DOHH2 (cell line): ENCODE measurements at regions not wholly inside any gene's neighbourhood (a gene's known extent, or its start where the extent isn't known, plus 50 kb on each side); places are given as distances from the start of the nearest gene placed in this dataset.

ENCODE experiments used
- H3F3A ChIP-seq: fragments of 200-600 bp; sonication (generic), shearing (Covaris generic); 2 replicates; pipeline ENCODE4 v1.6.0; 2016; ENCODE audit warnings: antibody characterized with exemption, mild to moderate bottlenecking; ENCODE audit not compliant: control insufficient read depth, insufficient read depth
- H3K27ac ChIP-seq: fragments of 200-600 bp; sonication (generic); 2 replicates; pipeline ENCODE4 v1.5.1; 2014; ENCODE audit warnings: low read depth, mild to moderate bottlenecking, low read length, moderate library complexity
- H3K27me3 ChIP-seq: fragments of 200-600 bp; sonication (generic); 2 replicates; pipeline ENCODE4 v1.6.1; 2014; ENCODE audit warnings: mild to moderate bottlenecking, low read length, mixed read lengths; ENCODE audit not compliant: control insufficient read depth
- H3K36me3 ChIP-seq: fragments of 200-600 bp; sonication (generic); 2 replicates; pipeline ENCODE4 v1.6.1; 2014; ENCODE audit warnings: mild to moderate bottlenecking, low read length, moderate library complexity, mixed read lengths; ENCODE audit not compliant: control insufficient read depth
- H3K4me1 ChIP-seq: fragments of 200-600 bp; sonication (generic); 2 replicates; pipeline ENCODE4 v1.6.1; 2014; ENCODE audit warnings: mild to moderate bottlenecking, low read length, mixed read lengths; ENCODE audit not compliant: control insufficient read depth
- H3K4me2 ChIP-seq: fragments of 200-600 bp; sonication (generic); 2 replicates; pipeline ENCODE4 v1.6.0; 2014; ENCODE audit warnings: mild to moderate bottlenecking, low read length, moderate library complexity
- H3K4me3 ChIP-seq: fragments of 200-600 bp; sonication (generic); 2 replicates; pipeline ENCODE4 v1.5.1; 2014; ENCODE audit warnings: mild to moderate bottlenecking, low read length, mixed read lengths
- H3K79me2 ChIP-seq: fragments of 200-600 bp; sonication (generic); 2 replicates; pipeline ENCODE4 v1.6.1; 2014; ENCODE audit warnings: mild to moderate bottlenecking, low read length, mixed read lengths; ENCODE audit not compliant: control insufficient read depth
- H3K9me2 ChIP-seq: fragments of 200-600 bp; sonication (generic); replicated peaks from 2 replicates; pipeline ENCODE4 v1.6.1; 2014; ENCODE audit warnings: mild to moderate bottlenecking, low read length, mixed read lengths; ENCODE audit not compliant: control insufficient read depth
- H3K9me3 ChIP-seq: fragments of 200-600 bp; sonication (generic); 2 replicates; pipeline ENCODE4 v1.6.1; 2014; ENCODE audit warnings: antibody characterized with exemption, low read length, mixed read lengths; ENCODE audit not compliant: control insufficient read depth, insufficient read depth
- H4K20me1 ChIP-seq: fragments of 200-600 bp; sonication (generic); 2 replicates; pipeline ENCODE4 v1.6.0; 2014; ENCODE audit warnings: low read depth, mild to moderate bottlenecking, antibody characterized with exemption, low read length, moderate library complexity; ENCODE audit not compliant: control insufficient read depth, insufficient read depth
- EZH2phosphoT487 ChIP-seq: fragments of 200-600 bp; sonication (generic); IDR thresholded peaks from 2 replicates; pipeline ENCODE4 v1.6.1; 2017; ENCODE audit warnings: borderline replicate concordance, mild to moderate bottlenecking, antibody characterized with exemption, low read length, moderate library complexity, mixed read lengths
- TF ChIP-seq, protein P1 (sequence below): fragments of 200-600 bp; sonication (generic); IDR thresholded peaks from one replicate; pipeline ENCODE4 v1.5.1; 2014; ENCODE audit warnings: antibody characterized with exemption, mild to moderate bottlenecking, low read depth, low read length; ENCODE audit not compliant: poor library complexity, severe bottlenecking

GRCh38 chr4:133621628-133622027, 472.5 kb downstream of the PCDH10 start:
- Histone ChIP-seq H3K79me2 (no peaks in the 10 kb centered on the region), H3K9me2 (no peaks in the 10 kb centered on the region), H3K27me3 (no peaks in the 10 kb centered on the region), H3K36me3 (no peaks in the 10 kb centered on the region), H4K20me1 (no peaks in the 10 kb centered on the region), H3K9me3 (no peaks in the 10 kb centered on the region; the same call in 1 of the 2 replicates), H3K4me2 (peak overlapping the region; percentile 13; the same call in 1 of the 2 replicates), H3K4me1 (peaks cover 29% of the 10 kb centered on the region), H3K27ac (no peak overlapping the region), H3F3A (no peaks in the 10 kb centered on the region), H3K4me3 (no peak overlapping the region)
- TF ChIP-seq, protein P1, sequence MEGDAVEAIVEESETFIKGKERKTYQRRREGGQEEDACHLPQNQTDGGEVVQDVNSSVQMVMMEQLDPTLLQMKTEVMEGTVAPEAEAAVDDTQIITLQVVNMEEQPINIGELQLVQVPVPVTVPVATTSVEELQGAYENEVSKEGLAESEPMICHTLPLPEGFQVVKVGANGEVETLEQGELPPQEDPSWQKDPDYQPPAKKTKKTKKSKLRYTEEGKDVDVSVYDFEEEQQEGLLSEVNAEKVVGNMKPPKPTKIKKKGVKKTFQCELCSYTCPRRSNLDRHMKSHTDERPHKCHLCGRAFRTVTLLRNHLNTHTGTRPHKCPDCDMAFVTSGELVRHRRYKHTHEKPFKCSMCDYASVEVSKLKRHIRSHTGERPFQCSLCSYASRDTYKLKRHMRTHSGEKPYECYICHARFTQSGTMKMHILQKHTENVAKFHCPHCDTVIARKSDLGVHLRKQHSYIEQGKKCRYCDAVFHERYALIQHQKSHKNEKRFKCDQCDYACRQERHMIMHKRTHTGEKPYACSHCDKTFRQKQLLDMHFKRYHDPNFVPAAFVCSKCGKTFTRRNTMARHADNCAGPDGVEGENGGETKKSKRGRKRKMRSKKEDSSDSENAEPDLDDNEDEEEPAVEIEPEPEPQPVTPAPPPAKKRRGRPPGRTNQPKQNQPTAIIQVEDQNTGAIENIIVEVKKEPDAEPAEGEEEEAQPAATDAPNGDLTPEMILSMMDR: no peak
- no peak for TF ChIP-seq EZH2phosphoT487

DNA sequence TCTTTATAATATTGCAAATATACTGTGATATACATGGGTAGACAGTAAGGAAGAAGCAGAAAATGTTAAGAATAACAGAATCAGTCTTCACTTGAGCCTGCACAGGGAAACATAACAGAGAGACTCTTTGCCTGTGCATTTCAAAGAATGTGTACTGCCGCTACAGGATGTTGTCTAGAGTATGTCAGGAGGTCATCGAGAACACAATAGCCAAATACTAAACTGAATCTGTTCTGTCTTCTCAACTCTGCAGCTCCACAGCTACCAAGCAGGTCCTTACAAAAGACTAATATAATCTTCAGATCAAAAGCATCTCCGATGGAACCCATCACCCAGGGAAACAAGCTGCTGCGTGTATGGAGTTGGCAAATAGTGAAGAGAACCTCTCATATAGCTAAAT, 471.5 kb downstream of the PCDH10 start:
- Histone ChIP-seq H3K36me3 (no peaks in the 10 kb centered on the region), H3K9me2 (no peaks in the 10 kb centered on the region), H3K4me1 (peaks cover 26% of the 10 kb centered on the region), H3K27ac (no peak overlapping the region), H3K4me3 (no peak overlapping the region), H4K20me1 (no peaks in the 10 kb centered on the region), H3K27me3 (no peaks in the 10 kb centered on the region), H3K79me2 (no peaks in the 10 kb centered on the region), H3K9me3 (no peaks in the 10 kb centered on the region; the same call in 1 of the 2 replicates), H3F3A (no peaks in the 10 kb centered on the region), H3K4me2 (no peak overlapping the region)
- TF ChIP-seq EZH2phosphoT487: no peak
- TF ChIP-seq, protein P1: no peak

GRCh38 chr4:133618963-133619362, 469.9 kb downstream of the PCDH10 start:
- Histone ChIP-seq H3K36me3 (no peaks in the 10 kb centered on the region), H3K4me2 (no peak overlapping the region), H3K9me3 (no peaks in the 10 kb centered on the region; the same call in 1 of the 2 replicates), H3K79me2 (no peaks in the 10 kb centered on the region), H3F3A (no peaks in the 10 kb centered on the region), H3K27me3 (no peaks in the 10 kb centered on the region), H3K4me3 (no peak overlapping the region), H3K9me2 (no peaks in the 10 kb centered on the region), H3K4me1 (peaks cover 12% of the 10 kb centered on the region), H4K20me1 (no peaks in the 10 kb centered on the region), H3K27ac (no peak overlapping the region)
- TF ChIP-seq EZH2phosphoT487: no peak
- TF ChIP-seq, protein P1: no peak
